Skeletal muscle tissue (tissue), 3 donors: ENCODE measurements at regions not wholly inside any gene's neighbourhood (a gene's known extent, or its start where the extent isn't known, plus 50 kb on each side); places are given as distances from the start of the nearest gene placed in this dataset.
"Not testable (repeated sequence)": the region's sequence is repeated elsewhere in the genome, so short reads cannot be mapped to it uniquely, and the experiment has no call there.

Experiments used
- H3K27ac ChIP-seq: one replicate; pipeline ENCODE4 v1.7.0; 2013; ENCODE audit warnings: mild to moderate bottlenecking, low read depth, low read length, inconsistent platforms
- H3K27me3 ChIP-seq, 3 donors: one replicate each; pipeline ENCODE4 v1.7.0; 2013; ENCODE audit warnings: low read length in 3 of 3; ENCODE audit not compliant: control insufficient read depth in 3 of 3, insufficient read depth in 3 of 3
- H3K36me3 ChIP-seq, 3 donors: one replicate each; pipeline ENCODE4 v1.7.0; 2013; ENCODE audit warnings: low read length in 3 of 3; ENCODE audit not compliant: control insufficient read depth in 3 of 3, insufficient read depth in 3 of 3
- H3K4me1 ChIP-seq, 3 donors: one replicate each; pipeline ENCODE4 v1.7.0; 2013; ENCODE audit warnings: low read length in 3 of 3, mild to moderate bottlenecking in 3 of 3; ENCODE audit not compliant: control insufficient read depth in 3 of 3, insufficient read depth in 3 of 3
- H3K4me3 ChIP-seq, 3 donors: one replicate each; pipeline ENCODE4 v1.7.0; 2013; ENCODE audit warnings: low read length in 3 of 3
- H3K9ac ChIP-seq, 3 donors: one replicate each; pipeline ENCODE4 v1.7.0; 2013; ENCODE audit warnings: low read length in 3 of 3, mild to moderate bottlenecking in 3 of 3, moderate library complexity in 2 of 3, low read depth in 1 of 3
- H3K9me3 ChIP-seq, 3 donors: one replicate each; pipeline ENCODE4 v1.7.0; 2013; ENCODE audit warnings: low read length in 3 of 3; ENCODE audit not compliant: control insufficient read depth in 3 of 3
- donor health status: Osteomylitis.

- no peak overlapping the region for H3K9ac ChIP-seq
- H3K27me3 ChIP-seq: no peaks in the 10 kb centered on the region
- no peaks in the 10 kb centered on the region for H3K36me3 ChIP-seq
- H3K4me3 ChIP-seq: no peak overlapping the region
- H3K4me1 ChIP-seq: peaks cover 4 to 8% (median 5%) of the 10 kb centered on the region in 3 donors
- H3K27ac ChIP-seq: no peak overlapping the region
- H3K9me3 ChIP-seq: peaks cover 0 to 2% (median 0%) of the 10 kb centered on the region in 3 donors
Observed at GRCh38 chr7:17559388-17559787, 260.9 kb downstream of the AHR start.

- Histone ChIP-seq H3K4me3 (no peak overlapping the region), H3K36me3 (no peaks in the 10 kb centered on the region), H3K4me1 (peaks cover 4 to 8% (median 5%) of the 10 kb centered on the region in 3 donors), H3K9me3 (peaks cover 0 to 2% (median 0%) of the 10 kb centered on the region in 3 donors), H3K27me3 (no peaks in the 10 kb centered on the region), H3K27ac (no peak overlapping the region), H3K9ac (no peak overlapping the region)
Observed at GRCh38 chr7:17560516-17560915, 262.1 kb downstream of the AHR start.

GRCh38 chr7:17560966-17561365, 262.5 kb downstream of the AHR start:
- Histone ChIP-seq H3K4me1 (peaks cover 4 to 6% (median 5%) of the 10 kb centered on the region in 3 donors), H3K9ac (no peak overlapping the region), H3K9me3 (peaks cover 0 to 2% (median 0%) of the 10 kb centered on the region in 3 donors), H3K27ac (no peak overlapping the region), H3K36me3 (no peaks in the 10 kb centered on the region), H3K4me3 (no peak overlapping the region), H3K27me3 (no peaks in the 10 kb centered on the region)

- H3K27me3 ChIP-seq: no peaks in the 10 kb centered on the region
- H3K4me3 ChIP-seq: no peak overlapping the region
- H3K36me3 ChIP-seq: no peaks in the 10 kb centered on the region
- no peak overlapping the region for H3K27ac ChIP-seq
- H3K9me3 ChIP-seq: peaks cover 0 to 2% (median 0%) of the 10 kb centered on the region in 3 donors
- H3K4me1 ChIP-seq: no peaks in the 10 kb centered on the region
- H3K9ac ChIP-seq: no peak overlapping the region
Observed at GRCh38 chr7:17564678-17565212, 266.3 kb downstream of the AHR start.

GRCh38 chr7:17580141-17580540, 281.7 kb downstream of the AHR start:
- H3K27ac ChIP-seq: no peak overlapping the region

GRCh38 chr7:17580856-17581255, 282.4 kb downstream of the AHR start:
- no peak overlapping the region for H3K9ac ChIP-seq
- H3K27me3 ChIP-seq: no peaks in the 10 kb centered on the region
- no peak overlapping the region for H3K4me3 ChIP-seq
- H3K36me3 ChIP-seq: no peaks in the 10 kb centered on the region
- no peaks in the 10 kb centered on the region for H3K9me3 ChIP-seq
- no peak overlapping the region for H3K27ac ChIP-seq
- no peaks in the 10 kb centered on the region for H3K4me1 ChIP-seq

More at GRCh38 chr7:17580141-17580540, 281.7 kb downstream of the AHR start:
- Histone ChIP-seq H3K4me3 (no peak overlapping the region), H3K9ac (no peak overlapping the region), H3K9me3 (peaks cover 0 to 2% (median 0%) of the 10 kb centered on the region in 3 donors), H3K4me1 (no peaks in the 10 kb centered on the region), H3K36me3 (no peaks in the 10 kb centered on the region), H3K27me3 (no peaks in the 10 kb centered on the region)

GRCh38 chr7:17581301-17581700, 282.8 kb downstream of the AHR start:
- Histone ChIP-seq H3K4me3 (no peak overlapping the region), H3K9ac (no peak overlapping the region)

GRCh38 chr7:17582696-17583095, 284.2 kb downstream of the AHR start:
- not testable (repeated sequence) for H3K9ac ChIP-seq, H3K9me3 ChIP-seq, H3K27me3 ChIP-seq, H3K4me3 ChIP-seq, H3K36me3 ChIP-seq, H3K4me1 ChIP-seq, H3K27ac ChIP-seq

More at GRCh38 chr7:17581301-17581700, 282.8 kb downstream of the AHR start:
- H3K27ac ChIP-seq: no peak overlapping the region
- H3K4me1 ChIP-seq: no peaks in the 10 kb centered on the region
- no peaks in the 10 kb centered on the region for H3K36me3 ChIP-seq
- H3K9me3 ChIP-seq: no peaks in the 10 kb centered on the region
- no peaks in the 10 kb centered on the region for H3K27me3 ChIP-seq

GRCh38 chr7:17583786-17584185, 285.3 kb downstream of the AHR start:
- Histone ChIP-seq H3K27ac (no peak overlapping the region), H3K9ac (no peak overlapping the region), H3K27me3 (no peaks in the 10 kb centered on the region), H3K4me3 (no peak overlapping the region), H3K4me1 (no peaks in the 10 kb centered on the region), H3K36me3 (no peaks in the 10 kb centered on the region), H3K9me3 (no peaks in the 10 kb centered on the region)

GRCh38 chr7:17584822-17585221, 286.4 kb downstream of the AHR start:
- no peaks in the 10 kb centered on the region for H3K9me3 ChIP-seq
- no peak overlapping the region for H3K4me3 ChIP-seq
- no peaks in the 10 kb centered on the region for H3K4me1 ChIP-seq
- H3K9ac ChIP-seq: no peak overlapping the region
- H3K27ac ChIP-seq: no peak overlapping the region
- H3K27me3 ChIP-seq: no peaks in the 10 kb centered on the region
- no peaks in the 10 kb centered on the region for H3K36me3 ChIP-seq
